Skeletal muscle cell (primary cell): ENCODE measurements at regions not wholly inside any gene's neighbourhood (a gene's known extent, or its start where the extent isn't known, plus 50 kb on each side); places are given as distances from the start of the nearest gene placed in this dataset.

ENCODE experiments used
- DNase-seq: peaks from one replicate; pipeline ENCODE4 v3.0.0-alpha.2; 2010; ENCODE audit warnings: low read depth
- H3K4me3 ChIP-seq: 2 replicates; pipeline ENCODE4 v1.5.1; 2011; ENCODE audit warnings: low read depth, mild to moderate bottlenecking, control low read depth, low read length, moderate library complexity

- H3K4me3 ChIP-seq = no peak overlapping the region
- no peak for DNase-seq
These were observed 65.6 kb upstream of the SHISAL1 start for GRCh38 chr22:44378380-44378779.

- no peak for DNase-seq
- H3K4me3 ChIP-seq = no peak overlapping the region
These were observed 62.7 kb upstream of the SHISAL1 start for GRCh38 chr22:44375451-44375850.

- no peak for DNase-seq
- no peak overlapping the region for H3K4me3 ChIP-seq
These were observed 60.5 kb upstream of the SHISAL1 start for GRCh38 chr22:44373234-44373633.

GRCh38 chr22:44372611-44373010, 59.9 kb upstream of the SHISAL1 start:
- DNase-seq = no peak
- no peak overlapping the region for H3K4me3 ChIP-seq

GRCh38 chr22:44371741-44372525, 59.2 kb upstream of the SHISAL1 start:
- DNase-seq = no peak
- H3K4me3 ChIP-seq = no peak overlapping the region

GRCh38 chr22:44369916-44370801, 57.4 kb upstream of the SHISAL1 start:
- no peak for DNase-seq

GRCh38 chr22:44369293-44369661, 56.5 kb upstream of the SHISAL1 start:
- DNase-seq = no peak
- H3K4me3 ChIP-seq = no peak overlapping the region

More at GRCh38 chr22:44369916-44370801, 57.4 kb upstream of the SHISAL1 start:
- no peak overlapping the region for H3K4me3 ChIP-seq

GRCh38 chr22:44368611-44369292, 56.0 kb upstream of the SHISAL1 start:
- H3K4me3 ChIP-seq = no peak overlapping the region
- DNase-seq = no peak

- H3K4me3 ChIP-seq = no peak overlapping the region
- DNase-seq = no peak
These were observed 53.9 kb upstream of the SHISAL1 start for GRCh38 chr22:44366372-44367300.

GRCh38 chr22:44365832-44366231, 53.1 kb upstream of the SHISAL1 start:
- H3K4me3 ChIP-seq = no peak overlapping the region
- no peak for DNase-seq

GRCh38 chr22:44365191-44365590, 52.4 kb upstream of the SHISAL1 start:
- H3K4me3 ChIP-seq = no peak overlapping the region

GRCh38 chr22:44364751-44365130, 52.0 kb upstream of the SHISAL1 start:
- no peak overlapping the region for H3K4me3 ChIP-seq
- no peak for DNase-seq

More at GRCh38 chr22:44365191-44365590, 52.4 kb upstream of the SHISAL1 start:
- no peak for DNase-seq

- no peak overlapping the region for H3K4me3 ChIP-seq
- no peak for DNase-seq
These were observed 51.4 kb upstream of the SHISAL1 start for GRCh38 chr22:44363980-44364750.

GRCh38 chr22:44363013-44363979, 50.5 kb upstream of the SHISAL1 start:
- peak; percentile 82 for DNase-seq
- no peak overlapping the region for H3K4me3 ChIP-seq

GRCh38 chr22:44362249-44363012, 49.7 kb upstream of the SHISAL1 start:
- no peak overlapping the region for H3K4me3 ChIP-seq
- DNase-seq = no peak
